ENCODE measurements at regions not wholly inside any gene's neighbourhood (a gene's known extent, or its start where the extent isn't known, plus 50 kb on each side); places are given as distances from the start of the nearest gene placed in this dataset.
"Not testable (repeated sequence)": the region's sequence is repeated elsewhere in the genome, so short reads cannot be mapped to it uniquely, and the experiment has no call there.

- not testable (repeated sequence) for DNase-seq
Measured at GRCh38 chr6:57985734-57986133, 668.3 kb downstream of the PRIM2 start.

- not testable (repeated sequence) for DNase-seq
Measured at GRCh38 chr6:57986584-57986983, 669.2 kb downstream of the PRIM2 start.

- DNase-seq = not testable (repeated sequence)
Measured at GRCh38 chr6:57989520-57990080, 672.2 kb downstream of the PRIM2 start.

GRCh38 chr6:57998858-57999619, 681.6 kb downstream of the PRIM2 start:
- DNase-seq = not testable (repeated sequence)

- not testable (repeated sequence) for DNase-seq
Measured at GRCh38 chr6:58000233-58000632, 682.8 kb downstream of the PRIM2 start.

- not testable (repeated sequence) for DNase-seq
Measured at GRCh38 chr6:58003417-58004167, 686.2 kb downstream of the PRIM2 start.

GRCh38 chr6:58007334-58008000, 690.0 kb downstream of the PRIM2 start:
- not testable (repeated sequence) for DNase-seq

- not testable (repeated sequence) for DNase-seq
Measured at GRCh38 chr6:58008001-58008335, 690.5 kb downstream of the PRIM2 start.

GRCh38 chr6:58011954-58012600, 694.6 kb downstream of the PRIM2 start:
- DNase-seq = not testable (repeated sequence)

- not testable (repeated sequence) for DNase-seq
Measured at GRCh38 chr6:58016614-58017013, 699.2 kb downstream of the PRIM2 start.

GRCh38 chr6:58028188-58028587, 710.8 kb downstream of the PRIM2 start:
- not testable (repeated sequence) for DNase-seq

GRCh38 chr6:58038213-58038612, 720.8 kb downstream of the PRIM2 start:
- not testable (repeated sequence) for DNase-seq

- not testable (repeated sequence) for DNase-seq
Measured at GRCh38 chr6:58046584-58046983, 729.2 kb downstream of the PRIM2 start.

- DNase-seq = not testable (repeated sequence)
Measured at GRCh38 chr6:58047389-58047788, 730.0 kb downstream of the PRIM2 start.

- DNase-seq = not testable (repeated sequence)
Measured at GRCh38 chr6:58047865-58048264, 730.4 kb downstream of the PRIM2 start.

- DNase-seq = not testable (repeated sequence)
Measured at GRCh38 chr6:58055465-58056176, 738.2 kb downstream of the PRIM2 start.

GRCh38 chr6:58059701-58060100, 742.3 kb downstream of the PRIM2 start:
- DNase-seq = not testable (repeated sequence)

GRCh38 chr6:58063542-58063941, 746.1 kb downstream of the PRIM2 start:
- DNase-seq = not testable (repeated sequence)

- DNase-seq = not testable (repeated sequence)
Measured at GRCh38 chr6:58067867-58068548, 750.6 kb downstream of the PRIM2 start.

GRCh38 chr6:58073263-58073662, 755.8 kb downstream of the PRIM2 start:
- DNase-seq = no peak

GRCh38 chr6:58090067-58090466, 772.6 kb downstream of the PRIM2 start:
- DNase-seq = not testable (repeated sequence)
